Smooth muscle cell (in vitro differentiated cells): ENCODE measurements at regions not wholly inside any gene's neighbourhood (a gene's known extent, or its start where the extent isn't known, plus 50 kb on each side); places are given as distances from the start of the nearest gene placed in this dataset.

Experiments
- DNase-seq: peaks from one replicate; lab custom pipeline; 2025; ENCODE audit not compliant: unreplicated experiment; lab: John Stamatoyannopoulos, UW
- H2AFZ ChIP-seq: fragments of 200-600 bp; sonication (generic); 2 replicates; pipeline ENCODE4 v1.6.0; 2016; ENCODE audit warnings: antibody characterized with exemption, low read depth, mild to moderate bottlenecking
- H3F3A ChIP-seq: fragments of 200-600 bp; sonication (generic); 2 replicates; pipeline ENCODE4 v1.6.0; 2017; ENCODE audit warnings: antibody characterized with exemption, low read depth
- H3K27ac ChIP-seq: fragments of 200-600 bp; sonication (generic); 2 replicates; pipeline ENCODE4 v1.5.1; 2016; ENCODE audit warnings: low read depth, mild to moderate bottlenecking
- H3K27me3 ChIP-seq: fragments of 200-600 bp; sonication (generic); 2 replicates; pipeline ENCODE4 v1.6.1; 2016; ENCODE audit warnings: low read depth, mild to moderate bottlenecking
- H3K36me3 ChIP-seq: fragments of 200-600 bp; sonication (generic); 2 replicates; pipeline ENCODE4 v1.5.1; 2016; ENCODE audit warnings: low read depth
- H3K4me1 ChIP-seq: fragments of 200-600 bp; sonication (generic); 2 replicates; pipeline ENCODE4 v1.5.1; 2016; ENCODE audit warnings: low read depth
- H3K4me2 ChIP-seq: fragments of 200-600 bp; sonication (generic); 2 replicates; pipeline ENCODE4 v1.6.0; 2016; ENCODE audit warnings: mild to moderate bottlenecking
- H3K4me3 ChIP-seq: fragments of 200-600 bp; sonication (generic); 2 replicates; pipeline ENCODE4 v1.5.1; 2016; ENCODE audit warnings: mild to moderate bottlenecking
- H3K79me2 ChIP-seq: fragments of 200-600 bp; sonication (generic); 2 replicates; pipeline ENCODE4 v1.6.0; 2016; ENCODE audit warnings: low read depth, mild to moderate bottlenecking
- H3K9ac ChIP-seq: fragments of 200-600 bp; sonication (generic); 2 replicates; pipeline ENCODE4 v1.6.0; 2016; ENCODE audit warnings: low read depth
- H3K9me3 ChIP-seq: fragments of 200-600 bp; sonication (generic); replicated peaks from 2 replicates; pipeline ENCODE4 v1.5.1; 2016; ENCODE audit warnings: low read depth
- H4K20me1 ChIP-seq: fragments of 200-600 bp; sonication (generic); 2 replicates; pipeline ENCODE4 v1.6.0; 2016; ENCODE audit warnings: low read depth
- CTCF ChIP-seq: fragments of 200-600 bp; sonication (generic); IDR thresholded peaks from 2 replicates; pipeline ENCODE4 v1.5.1; 2017; ENCODE audit warnings: borderline replicate concordance, mild to moderate bottlenecking, antibody characterized with exemption; ENCODE audit not compliant: insufficient read depth, poor library complexity, severe bottlenecking
- WGBS: methylation state at CpG from one replicate; pipeline ENCODE4 v1.1.7; 2016; ENCODE audit warnings: low lambda C conversion rate; 5-methylcytosine and 5-hydroxymethylcytosine counted together

DNA sequence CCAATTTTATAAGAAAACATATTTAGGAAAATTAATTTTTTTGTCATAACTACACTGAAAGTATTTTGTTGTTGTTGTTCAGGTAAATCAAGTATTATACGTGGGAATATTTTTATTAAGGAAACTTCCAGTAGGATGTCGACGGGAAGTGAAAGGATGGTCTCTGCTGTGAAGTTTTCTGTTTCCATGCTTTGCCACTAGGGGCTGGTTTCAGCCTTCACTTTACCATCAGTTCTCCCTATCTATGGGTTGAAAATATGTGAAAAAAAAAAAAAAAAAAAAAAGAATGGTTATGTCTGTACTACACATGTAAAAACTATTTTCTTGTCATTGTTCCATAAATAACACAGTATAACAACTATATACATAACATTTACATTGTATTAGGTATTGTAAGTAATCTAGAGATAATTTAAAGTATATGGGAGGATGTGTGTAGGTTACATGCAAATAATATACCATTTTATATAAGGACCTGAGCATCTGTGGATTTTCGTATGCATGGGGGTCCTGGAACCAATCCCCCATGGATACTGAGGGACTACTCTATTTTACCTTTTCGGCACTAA lies 136.7 kb downstream of the SMAD6 start:
- DNase-seq = no peak
- Histone ChIP-seq H3F3A (peaks cover 16% of the 10 kb centered on the region), H3K4me1 (peaks cover 30% of the 10 kb centered on the region), H3K27me3 (no peaks in the 10 kb centered on the region), H3K9me3 (no peaks in the 10 kb centered on the region), H3K36me3 (no peaks in the 10 kb centered on the region), H3K79me2 (peaks cover under 1% of the 10 kb centered on the region), H2AFZ (no peak overlapping the region), H3K9ac (no peak overlapping the region), H4K20me1 (no peaks in the 10 kb centered on the region), H3K27ac (no peak overlapping the region), H3K4me2 (no peak overlapping the region), H3K4me3 (no peak overlapping the region)
- TF ChIP-seq CTCF = peak; percentile 57
- 49% methylated on average over 5 of the region's 5 CpGs for WGBS

DNA sequence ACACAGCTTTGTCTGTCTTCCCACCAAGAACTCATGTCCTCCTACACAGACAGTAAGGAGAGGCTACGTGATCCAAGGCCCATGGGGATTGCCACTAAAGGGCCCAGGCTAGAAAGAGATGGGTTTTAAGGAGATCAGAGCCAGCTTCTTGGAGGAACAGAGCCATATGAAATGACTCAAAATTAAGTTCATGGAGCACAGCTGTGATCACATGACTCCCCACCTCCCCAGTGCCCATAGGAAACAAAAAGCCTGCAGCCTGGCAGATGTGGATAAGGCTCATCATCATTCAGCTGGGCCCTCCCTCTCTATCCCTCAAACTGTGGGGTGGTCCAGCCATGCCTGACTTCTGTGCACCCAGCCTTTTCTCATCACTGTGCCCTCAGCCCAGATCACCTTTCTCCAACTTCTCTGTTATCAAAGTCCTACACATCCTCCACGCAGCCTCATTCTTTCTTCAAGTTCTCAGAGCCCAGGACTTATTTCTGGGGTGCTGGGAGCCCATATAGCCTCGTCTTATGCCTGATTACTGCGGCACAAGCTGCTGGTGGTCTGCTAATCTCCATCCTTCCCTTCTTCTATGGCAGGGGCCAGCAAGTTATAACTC lies 137.6 kb downstream of the SMAD6 start:
- Histone ChIP-seq H3K4me3 (no peak overlapping the region), H3K9ac (no peak overlapping the region), H4K20me1 (no peaks in the 10 kb centered on the region), H3K9me3 (no peaks in the 10 kb centered on the region), H3K27me3 (no peaks in the 10 kb centered on the region), H3K27ac (no peak overlapping the region), H3K79me2 (peaks cover 9% of the 10 kb centered on the region), H3K4me1 (peaks cover 26% of the 10 kb centered on the region), H2AFZ (peak overlapping the region; percentile 68), H3F3A (peaks cover 16% of the 10 kb centered on the region), H3K36me3 (no peaks in the 10 kb centered on the region), H3K4me2 (no peak overlapping the region)
- 84% methylated on average over 4 of the region's 4 CpGs for WGBS
- no peak for DNase-seq
- no peak for TF ChIP-seq CTCF

- Histone ChIP-seq H3K9ac (no peak overlapping the region), H3K79me2 (peaks cover 12% of the 10 kb centered on the region), H2AFZ (no peak overlapping the region), H3K9me3 (no peaks in the 10 kb centered on the region), H3F3A (peaks cover 16% of the 10 kb centered on the region), H3K27me3 (no peaks in the 10 kb centered on the region), H4K20me1 (no peaks in the 10 kb centered on the region), H3K4me3 (no peak overlapping the region), H3K27ac (peak overlapping the region; percentile 93), H3K36me3 (no peaks in the 10 kb centered on the region), H3K4me2 (no peak overlapping the region), H3K4me1 (peaks cover 17% of the 10 kb centered on the region)
- WGBS = 85% methylated on average over 5 of the region's 5 CpGs
- no peak for TF ChIP-seq CTCF
- DNase-seq = no peak
These were observed 138.8 kb downstream of the SMAD6 start for GRCh38 chr15:66840615-66841390.
